Keratinocyte (primary cell): ENCODE measurements at regions not wholly inside any gene's neighbourhood (a gene's known extent, or its start where the extent isn't known, plus 50 kb on each side); places are given as distances from the start of the nearest gene placed in this dataset.

ENCODE experiments used
- CTCF ChIP-seq, 3 experiments: IDR thresholded peaks in 1 of 3; conservative IDR thresholded peaks in 1 of 3; optimal IDR thresholded peaks in 1 of 3; 2 replicates in 2 of 3; 3 replicates in 1 of 3; pipeline versions ENCODE3 to v1.5.1; 2011; ENCODE audit warnings: low read length in 3 of 3, mild to moderate bottlenecking in 3 of 3, moderate library complexity in 2 of 3, control low read depth in 1 of 3, inconsistent platforms in 1 of 3; ENCODE audit not compliant: insufficient read depth in 2 of 3; ENCODE audit errors: extremely low read depth in 1 of 3
- EZH2 ChIP-seq: IDR thresholded peaks from one replicate; pipeline ENCODE4 v1.6.1; 2012; ENCODE audit warnings: inconsistent platforms, mild to moderate bottlenecking, low read length, moderate library complexity

GRCh38 chr18:39705362-39705761 lies 2139.8 kb upstream of the CELF4 start:
- TF ChIP-seq CTCF (optimal IDR thresholded peaks at IDR 0.05 in 1 of 3, IDR thresholded peaks at IDR 0.05 in 1 of 3, conservative IDR thresholded peaks at IDR 0.05 in 1 of 3; ENCODE audit: extremely low read depth in 1 of 3, insufficient read depth in 2 of 3, low read length in 3 of 3) (no peak), EZH2 (no peak)
